Mammary epithelial cell (primary cell): ENCODE measurements at regions not wholly inside any gene's neighbourhood (a gene's known extent, or its start where the extent isn't known, plus 50 kb on each side); places are given as distances from the start of the nearest gene placed in this dataset.
"Not testable (repeated sequence)": the region's sequence is repeated elsewhere in the genome, so short reads cannot be mapped to it uniquely, and the experiment has no call there.

Experiments
- EZH2 ChIP-seq: IDR thresholded peaks from 2 replicates; pipeline ENCODE4 v1.6.1; 2012; ENCODE audit warnings: low read length, inconsistent platforms, borderline replicate concordance
- TF ChIP-seq, protein P1 (sequence below), 2 donors: IDR thresholded peaks in 1 of 2; conservative IDR thresholded peaks in 1 of 2; 2 replicates each; pipeline ENCODE4 v1.5.1; 2011 to 2012; ENCODE audit warnings: inconsistent platforms in 2 of 2, low read length in 2 of 2, mild to moderate bottlenecking in 2 of 2, control low read depth in 1 of 2, low read depth in 1 of 2; ENCODE audit not compliant: insufficient read depth in 1 of 2; ENCODE audit errors: extremely low read depth in 1 of 2

DNA sequence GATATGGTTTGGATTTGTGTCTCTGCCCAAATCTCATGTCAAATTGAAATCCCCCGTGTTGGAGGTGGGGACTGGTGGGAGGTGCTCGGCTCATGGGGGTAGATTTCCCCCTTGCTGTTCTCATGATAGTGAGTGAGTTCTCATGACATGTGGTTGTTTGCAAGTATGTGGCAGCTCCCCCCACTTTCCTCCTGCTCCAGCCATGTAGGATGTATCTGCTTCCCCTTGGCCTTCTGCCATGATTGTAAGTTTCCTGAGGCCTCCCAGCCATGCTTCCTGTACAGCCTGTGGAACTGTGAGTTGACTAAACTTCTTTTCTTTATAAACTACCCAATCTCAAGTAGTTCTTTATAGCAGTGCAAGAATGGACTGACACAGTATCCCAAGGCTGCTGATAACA is 55.9 kb downstream of the HES1 start:
- TF ChIP-seq, protein P1, sequence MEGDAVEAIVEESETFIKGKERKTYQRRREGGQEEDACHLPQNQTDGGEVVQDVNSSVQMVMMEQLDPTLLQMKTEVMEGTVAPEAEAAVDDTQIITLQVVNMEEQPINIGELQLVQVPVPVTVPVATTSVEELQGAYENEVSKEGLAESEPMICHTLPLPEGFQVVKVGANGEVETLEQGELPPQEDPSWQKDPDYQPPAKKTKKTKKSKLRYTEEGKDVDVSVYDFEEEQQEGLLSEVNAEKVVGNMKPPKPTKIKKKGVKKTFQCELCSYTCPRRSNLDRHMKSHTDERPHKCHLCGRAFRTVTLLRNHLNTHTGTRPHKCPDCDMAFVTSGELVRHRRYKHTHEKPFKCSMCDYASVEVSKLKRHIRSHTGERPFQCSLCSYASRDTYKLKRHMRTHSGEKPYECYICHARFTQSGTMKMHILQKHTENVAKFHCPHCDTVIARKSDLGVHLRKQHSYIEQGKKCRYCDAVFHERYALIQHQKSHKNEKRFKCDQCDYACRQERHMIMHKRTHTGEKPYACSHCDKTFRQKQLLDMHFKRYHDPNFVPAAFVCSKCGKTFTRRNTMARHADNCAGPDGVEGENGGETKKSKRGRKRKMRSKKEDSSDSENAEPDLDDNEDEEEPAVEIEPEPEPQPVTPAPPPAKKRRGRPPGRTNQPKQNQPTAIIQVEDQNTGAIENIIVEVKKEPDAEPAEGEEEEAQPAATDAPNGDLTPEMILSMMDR (conservative IDR thresholded peaks at IDR 0.05 in 1 of 2, IDR thresholded peaks at IDR 0.05 in 1 of 2; ENCODE audit: extremely low read depth in 1 of 2, insufficient read depth in 1 of 2, low read depth in 1 of 2, low read length in 2 of 2) = not testable (repeated sequence)
- not testable (repeated sequence) for TF ChIP-seq EZH2
